ENCODE measurements at regions not wholly inside any gene's neighbourhood (a gene's known extent, or its start where the extent isn't known, plus 50 kb on each side); places are given as distances from the start of the nearest gene placed in this dataset.

DNA sequence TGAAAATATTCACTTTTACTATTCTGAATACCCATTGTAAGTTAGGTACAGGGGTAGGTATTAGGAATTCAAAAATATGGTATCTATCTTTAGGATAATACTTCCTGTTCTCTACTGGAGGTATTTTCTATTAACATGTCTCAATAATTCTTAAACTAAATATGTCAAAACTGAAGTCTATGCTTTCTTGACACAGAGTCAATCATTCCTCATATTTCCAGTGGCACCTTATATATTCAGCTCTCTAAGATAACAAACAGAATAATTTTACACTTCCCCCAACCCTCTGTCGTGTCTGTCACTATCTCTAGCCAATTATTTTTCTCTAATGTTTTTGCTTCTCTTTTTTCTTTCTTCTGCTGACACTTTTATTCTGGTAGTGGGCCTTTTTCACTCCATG lies 138.9 kb downstream of the TMEM26 start:
- dilution Hi-C loops (cut with HindIII; ENCODE audit: low sequenced_read_pairs, unreplicated experiment) = no loop called here
- Histone ChIP-seq H3K14ac (replicated peaks; ENCODE audit: low read depth, low read length) (no peak overlapping the region), H3K27me3 (ENCODE audit: control insufficient read depth, insufficient read depth, low read length) (no peaks in the 10 kb centered on the region), H3K4ac (ENCODE audit: low read depth, low read length) (no peak overlapping the region), H4K5ac (ENCODE audit: low read depth, low read length) (no peak overlapping the region), H2AK9ac (replicated peaks; ENCODE audit: low read depth, low read length, poor library complexity) (no peak overlapping the region), H3K79me1 (ENCODE audit: low read depth in 1 of 2, low read length in 2 of 2) (no peaks in the 10 kb centered on the region), H3K36me3 (ENCODE audit: control insufficient read depth, insufficient read depth, low read length) (no peaks in the 10 kb centered on the region), H3K4me1 (ENCODE audit: control insufficient read depth, insufficient read depth, low read length) (peaks cover 2% of the 10 kb centered on the region; the same call in 1 of the 2 replicates), H2BK5ac (ENCODE audit: low read depth, low read length, poor library complexity, severe bottlenecking) (no peak overlapping the region), H3K4me2 (ENCODE audit: low read depth, low read length) (no peak overlapping the region), H2BK120ac (ENCODE audit: low read depth, low read length) (no peak overlapping the region), H3K18ac (ENCODE audit: low read depth, low read length) (no peak overlapping the region; the same call in 1 of the 2 replicates), H2BK20ac (ENCODE audit: low read depth, low read length) (no peak overlapping the region), H4K91ac (ENCODE audit: insufficient read depth, low read depth, low read length) (no peak overlapping the region), H3K56ac (ENCODE audit: extremely low read depth, insufficient read depth, low read length) (no peak overlapping the region), H3K9me1 (ENCODE audit: insufficient read depth, low read length) (no peaks in the 10 kb centered on the region), H3K4me3 (ENCODE audit: insufficient read depth, low read depth, low read length) (no peak overlapping the region), H2AK5ac (ENCODE audit: low read depth, low read length) (no peak overlapping the region), H3K27ac (ENCODE audit: insufficient read depth, low read length) (no peak overlapping the region), H4K20me1 (ENCODE audit: insufficient read depth, low read length) (no peaks in the 10 kb centered on the region), H3K23ac (ENCODE audit: low read depth, low read length) (no peak overlapping the region), H3K9ac (ENCODE audit: low read depth, low read length) (no peak overlapping the region), H2BK15ac (ENCODE audit: low read depth, low read length) (no peak overlapping the region), H3K9me3 (ENCODE audit: control insufficient read depth, insufficient read depth, low read length) (no peaks in the 10 kb centered on the region), H2AFZ (replicated peaks; ENCODE audit: low read length, poor library complexity) (no peak overlapping the region), H4K8ac (ENCODE audit: low read depth in 2 of 2, low read length in 2 of 2) (no peak overlapping the region)
- BruUV-seq (replicated peaks) = no TSS peak
- ChIA-PET CTCF (no interaction called here), POLR2A (ENCODE audit: unreplicated experiment) (no interaction called here)
- no peak for DNase-seq
- WGBS, 2 experiments (ENCODE audit: extremely low coverage in 2 of 2, insufficient read length in 1 of 2) = no CpG with 5 or more reads among the region's 1 CpG
- TF ChIP-seq RFX5 (IDR thresholded peaks at IDR 0.05; ENCODE audit: low read depth, low read length) (no peak), SMC3 (IDR thresholded peaks at IDR 0.05; ENCODE audit: low read depth, low read length) (no peak), CEBPB (IDR thresholded peaks at IDR 0.05; ENCODE audit: low read depth, low read length) (no peak)
- in situ Hi-C loops (cut with MboI; ENCODE audit: low sequenced_read_pairs) = no loop called here
- intact Hi-C loops (cut with micrococcal nuclease) = no loop called here
- ATAC-seq (ENCODE audit: low read depth) = no peak
